H9 (cell line): ENCODE measurements at regions not wholly inside any gene's neighbourhood (a gene's known extent, or its start where the extent isn't known, plus 50 kb on each side); places are given as distances from the start of the nearest gene placed in this dataset.

Experiments
- DNase-seq: peaks from one replicate; pipeline ENCODE4 v3.0.0-alpha.2; 2017
- H2AFZ ChIP-seq: one replicate; pipeline ENCODE4 v1.6.1; 2013; ENCODE audit warnings: mild to moderate bottlenecking, low read length, control low read depth, moderate library complexity
- H2AK5ac ChIP-seq: 2 replicates; pipeline ENCODE4 v1.6.1; 2013; ENCODE audit warnings: low read length, control low read depth, mixed read lengths; ENCODE audit not compliant: insufficient read length
- H2BK120ac ChIP-seq: one replicate; pipeline ENCODE4 v1.6.1; 2013; ENCODE audit warnings: low read depth, mild to moderate bottlenecking, low read length, control low read depth, inconsistent platforms; ENCODE audit not compliant: poor library complexity, severe bottlenecking
- H2BK12ac ChIP-seq: 2 replicates; pipeline ENCODE4 v1.6.1; 2013; ENCODE audit warnings: low read length, control low read depth, mixed read lengths, low read depth; ENCODE audit not compliant: insufficient read length
- H2BK15ac ChIP-seq: 2 replicates; pipeline ENCODE4 v1.6.1; 2013; ENCODE audit warnings: low read depth, low read length, control low read depth
- H2BK20ac ChIP-seq: one replicate; pipeline ENCODE4 v1.6.1; 2013; ENCODE audit warnings: low read depth, mild to moderate bottlenecking, low read length, control low read depth, inconsistent platforms; ENCODE audit not compliant: poor library complexity, severe bottlenecking
- H2BK5ac ChIP-seq: 2 replicates; pipeline ENCODE4 v1.6.1; 2013; ENCODE audit warnings: low read length, control low read depth, mixed read lengths; ENCODE audit not compliant: insufficient read length
- H3K14ac ChIP-seq: 2 replicates; pipeline ENCODE4 v1.6.1; 2013; ENCODE audit warnings: low read length, control low read depth; ENCODE audit not compliant: insufficient read depth
- H3K18ac ChIP-seq: 2 replicates; pipeline ENCODE4 v1.6.1; 2013; ENCODE audit warnings: low read depth, mild to moderate bottlenecking, mixed read lengths, low read length, control low read depth; ENCODE audit not compliant: insufficient read length
- H3K23ac ChIP-seq: 2 replicates; pipeline ENCODE4 v1.6.1; 2013; ENCODE audit warnings: low read length, control low read depth, mixed read lengths, low read depth; ENCODE audit not compliant: insufficient read length
- H3K23me2 ChIP-seq: 2 replicates; pipeline ENCODE4 v1.6.1; 2013; ENCODE audit warnings: low read depth, mild to moderate bottlenecking, mixed read lengths, low read length, control low read depth; ENCODE audit not compliant: insufficient read length, poor library complexity, severe bottlenecking
- H3K27ac ChIP-seq: 2 replicates; pipeline ENCODE4 v1.5.1; 2013; ENCODE audit warnings: low read length, control low read depth, mixed read lengths, low read depth; ENCODE audit not compliant: insufficient read length
- H3K27me3 ChIP-seq: 2 replicates; pipeline ENCODE4 v1.6.1; 2013; ENCODE audit warnings: low read length, control low read depth, inconsistent platforms; ENCODE audit not compliant: insufficient read depth
- H3K4ac ChIP-seq: 2 replicates; pipeline ENCODE4 v1.6.1; 2013; ENCODE audit warnings: low read depth, mild to moderate bottlenecking, control low read depth, inconsistent platforms, low read length, moderate library complexity
- H3K4me1 ChIP-seq: 2 replicates; pipeline ENCODE4 v1.6.1; 2013; ENCODE audit warnings: low read length, control low read depth, inconsistent platforms; ENCODE audit not compliant: insufficient read depth
- H3K4me2 ChIP-seq: 2 replicates; pipeline ENCODE4 v1.6.1; 2013; ENCODE audit warnings: low read length, control low read depth, mixed read lengths; ENCODE audit not compliant: insufficient read length, insufficient read depth
- H3K56ac ChIP-seq: 2 replicates; pipeline ENCODE4 v1.6.1; 2013; ENCODE audit warnings: low read depth, mild to moderate bottlenecking, mixed read lengths, low read length, control low read depth; ENCODE audit not compliant: insufficient read length
- H3K79me1 ChIP-seq: 2 replicates; pipeline ENCODE4 v1.6.1; 2013; ENCODE audit warnings: low read depth, mild to moderate bottlenecking, moderate library complexity, low read length, control low read depth, inconsistent platforms; ENCODE audit not compliant: insufficient read depth, poor library complexity, severe bottlenecking
- H3K79me2 ChIP-seq: 2 replicates; pipeline ENCODE4 v1.6.1; 2013; ENCODE audit warnings: low read length, control low read depth, inconsistent platforms; ENCODE audit not compliant: insufficient read depth
- H3K9ac ChIP-seq: 2 replicates; pipeline ENCODE4 v1.6.1; 2013; ENCODE audit warnings: low read length, control low read depth, mixed read lengths; ENCODE audit not compliant: insufficient read length; ENCODE audit errors: extremely low read depth
- H3K9me3 ChIP-seq: one replicate; pipeline ENCODE4 v1.6.1; 2013; ENCODE audit warnings: low read depth, low read length, inconsistent platforms; ENCODE audit not compliant: control insufficient read depth
- H3T11ph ChIP-seq: one replicate; pipeline ENCODE4 v1.6.1; 2013; ENCODE audit warnings: mild to moderate bottlenecking, low read length, control low read depth, inconsistent platforms
- H4K20me1 ChIP-seq: one replicate; pipeline ENCODE4 v1.6.1; 2013; ENCODE audit not compliant: control insufficient read depth, insufficient read length, insufficient read depth
- H4K5ac ChIP-seq: 2 replicates; pipeline ENCODE4 v1.6.1; 2013; ENCODE audit warnings: low read depth, mild to moderate bottlenecking, mixed read lengths, low read length, control low read depth; ENCODE audit not compliant: insufficient read length
- H4K8ac ChIP-seq: replicated peaks from 2 replicates; pipeline ENCODE4 v1.6.1; 2013; ENCODE audit warnings: low read length, control low read depth, mixed read lengths, low read depth; ENCODE audit not compliant: insufficient read length
- H4K91ac ChIP-seq: 2 replicates; pipeline ENCODE4 v1.6.1; 2013; ENCODE audit warnings: low read depth, mild to moderate bottlenecking, moderate library complexity, mixed read lengths, low read length, control low read depth; ENCODE audit not compliant: insufficient read length
- H3K27ac Mint-ChIP-seq, 3 experiments: 2 replicates in 2 of 3; 3 replicates in 1 of 3; pipeline ENCODE4 v1.8.0; 2020 to 2021; ENCODE audit warnings: mixed read lengths in 3 of 3, mild to moderate bottlenecking in 1 of 3, moderate library complexity in 1 of 3
- H3K27me3 Mint-ChIP-seq: 2 replicates; pipeline ENCODE4 v1.8.0; 2021; ENCODE audit warnings: low read depth, mild to moderate bottlenecking, moderate library complexity, mixed read lengths
- H3K36me3 Mint-ChIP-seq, 3 experiments: 2 replicates in 2 of 3; 3 replicates in 1 of 3; pipeline ENCODE4 v1.8.0; 2020 to 2021; ENCODE audit warnings: low read depth in 3 of 3, mixed read lengths in 3 of 3; ENCODE audit not compliant: insufficient read depth in 1 of 3
- H3K4me1 Mint-ChIP-seq, 2 experiments: 2 replicates each; pipeline ENCODE4 v1.8.0; 2020; ENCODE audit warnings: mixed read lengths in 2 of 2
- H3K4me3 Mint-ChIP-seq, 2 experiments: 2 replicates in 1 of 2; 3 replicates in 1 of 2; pipeline ENCODE4 v1.8.0; 2020 to 2021; ENCODE audit warnings: mild to moderate bottlenecking in 2 of 2, mixed read lengths in 2 of 2, moderate library complexity in 1 of 2
- H3K9me3 Mint-ChIP-seq, 2 experiments: 2 replicates in 1 of 2; 3 replicates in 1 of 2; pipeline ENCODE4 v1.8.0; 2020; ENCODE audit warnings: mild to moderate bottlenecking in 2 of 2, mixed read lengths in 2 of 2, moderate library complexity in 1 of 2
- CTCF ChIP-seq: fragments of 200-600 bp; sonication (generic); conservative IDR thresholded peaks from 3 replicates; pipeline ENCODE4 v1.8.0; 2021; ENCODE audit warnings: antibody characterized with exemption, mild to moderate bottlenecking
- WGBS: extraction: QIAGEN DNeasy Blood & Tissue Kit; methylation state at CpG from one replicate; pipeline ENCODE4 v1.1.7; 2013; ENCODE audit warnings: missing lambda C conversion rate, low lambda C conversion rate, mixed read lengths; ENCODE audit not compliant: insufficient read length; ENCODE audit errors: extremely low coverage; 5-methylcytosine and 5-hydroxymethylcytosine counted together

GRCh38 chr18:67875944-67876343, 359.4 kb upstream of the DSEL start:
- no peaks in the 10 kb centered on the region for H3K4me1 ChIP-seq
- no peak overlapping the region for H3K27ac Mint-ChIP-seq
- no peak overlapping the region for H2BK15ac ChIP-seq
- H3K79me2 ChIP-seq = no peaks in the 10 kb centered on the region
- H2AK5ac ChIP-seq = no peak overlapping the region
- no peaks in the 10 kb centered on the region for H3K79me1 ChIP-seq
- H2BK5ac ChIP-seq = no peak overlapping the region
- H3K4me3 Mint-ChIP-seq = no peak overlapping the region
- H3K14ac ChIP-seq = no peak overlapping the region
- H4K5ac ChIP-seq = no peak overlapping the region
- no peaks in the 10 kb centered on the region for H3K27me3 ChIP-seq
- no peaks in the 10 kb centered on the region for H3K27me3 Mint-ChIP-seq
- H3K4me1 Mint-ChIP-seq = peaks cover 0 to 5% of the 10 kb centered on the region in 2 experiments; a peak in 2 of 4 replicates
- no peak overlapping the region for H2BK20ac ChIP-seq
- H4K20me1 ChIP-seq = no peaks in the 10 kb centered on the region
- no peak overlapping the region for H3K27ac ChIP-seq
- no CpG with 5 or more reads among the region's 1 CpG for WGBS
- H3K23ac ChIP-seq = no peak overlapping the region
- no peak for TF ChIP-seq CTCF
- H3K4ac ChIP-seq = no peak overlapping the region
- no peak overlapping the region for H3T11ph ChIP-seq
- no peaks in the 10 kb centered on the region for H3K9me3 Mint-ChIP-seq
- H4K91ac ChIP-seq = no peak overlapping the region
- H3K18ac ChIP-seq = no peak overlapping the region
- H3K56ac ChIP-seq = no peak overlapping the region
- no peaks in the 10 kb centered on the region for H3K23me2 ChIP-seq
- no peak overlapping the region for H3K9ac ChIP-seq
- no peak overlapping the region for H2BK120ac ChIP-seq
- H3K4me2 ChIP-seq = no peak overlapping the region
- H3K36me3 Mint-ChIP-seq = no peaks in the 10 kb centered on the region
- no peak overlapping the region for H2BK12ac ChIP-seq
- H3K9me3 ChIP-seq = no peaks in the 10 kb centered on the region
- no peak overlapping the region for H4K8ac ChIP-seq
- no peak for DNase-seq
- H2AFZ ChIP-seq = no peak overlapping the region
